ENCODE measurements at regions not wholly inside any gene's neighbourhood (a gene's known extent, or its start where the extent isn't known, plus 50 kb on each side); places are given as distances from the start of the nearest gene placed in this dataset.

- Histone ChIP-seq H3K36me3 (no peaks in the 10 kb centered on the region), H3K27me3 (no peaks in the 10 kb centered on the region), H3K27ac (no peak overlapping the region), H3K4me1 (ENCODE audit: low read depth) (peaks cover 17% of the 10 kb centered on the region), H3K4me3 (no peak overlapping the region), H3K9me3 (ENCODE audit: low read depth) (no peaks in the 10 kb centered on the region)
- DNase-seq (ENCODE audit: low read depth in 1 of 2, low spot score in 1 of 2), result no peak
- TF ChIP-seq CTCF (IDR thresholded peaks at IDR 0.05; ENCODE audit: low read depth, low read length), result no peak
Measured at GRCh38 chr6:167662075-167662880, 164.4 kb upstream of the AFDN start.

GRCh38 chr6:167662881-167663205 is 163.9 kb upstream of the AFDN start:
- no peak for DNase-seq (ENCODE audit: low read depth in 1 of 2, low spot score in 1 of 2)
- Histone ChIP-seq H3K4me1 (ENCODE audit: low read depth) (peaks cover 17% of the 10 kb centered on the region), H3K4me3 (no peak overlapping the region), H3K36me3 (no peaks in the 10 kb centered on the region), H3K9me3 (ENCODE audit: low read depth) (no peaks in the 10 kb centered on the region), H3K27me3 (no peaks in the 10 kb centered on the region), H3K27ac (no peak overlapping the region)
- no peak for TF ChIP-seq CTCF (IDR thresholded peaks at IDR 0.05; ENCODE audit: low read depth, low read length)

- Histone ChIP-seq H3K36me3 (no peaks in the 10 kb centered on the region), H3K9me3 (ENCODE audit: low read depth) (no peaks in the 10 kb centered on the region), H3K27me3 (no peaks in the 10 kb centered on the region), H3K27ac (no peak overlapping the region), H3K4me3 (no peak overlapping the region), H3K4me1 (ENCODE audit: low read depth) (peaks cover 21% of the 10 kb centered on the region)
- no peak for DNase-seq (ENCODE audit: low read depth in 1 of 2, low spot score in 1 of 2)
- TF ChIP-seq CTCF (IDR thresholded peaks at IDR 0.05; ENCODE audit: low read depth, low read length), result no peak
Measured at GRCh38 chr6:167663316-167663715, 163.4 kb upstream of the AFDN start.

- Histone ChIP-seq H3K27me3 (no peaks in the 10 kb centered on the region), H3K36me3 (no peaks in the 10 kb centered on the region), H3K27ac (no peak overlapping the region), H3K4me1 (ENCODE audit: low read depth) (peaks cover 27% of the 10 kb centered on the region), H3K9me3 (ENCODE audit: low read depth) (no peaks in the 10 kb centered on the region), H3K4me3 (no peak overlapping the region)
- TF ChIP-seq CTCF (IDR thresholded peaks at IDR 0.05; ENCODE audit: low read depth, low read length), result no peak
- no peak for DNase-seq (ENCODE audit: low read depth in 1 of 2, low spot score in 1 of 2)
Measured at GRCh38 chr6:167663784-167664443, 162.8 kb upstream of the AFDN start.

GRCh38 chr6:167664678-167665660 is 161.7 kb upstream of the AFDN start:
- no peak for DNase-seq (ENCODE audit: low read depth in 1 of 2, low spot score in 1 of 2)
- Histone ChIP-seq H3K27me3 (no peaks in the 10 kb centered on the region), H3K4me3 (no peak overlapping the region), H3K9me3 (ENCODE audit: low read depth) (no peaks in the 10 kb centered on the region), H3K27ac (no peak overlapping the region), H3K36me3 (no peaks in the 10 kb centered on the region), H3K4me1 (ENCODE audit: low read depth) (peaks cover 37% of the 10 kb centered on the region)
- TF ChIP-seq CTCF (IDR thresholded peaks at IDR 0.05; ENCODE audit: low read depth, low read length), result no peak
